H9 (cell line): ENCODE measurements at regions not wholly inside any gene's neighbourhood (a gene's known extent, or its start where the extent isn't known, plus 50 kb on each side); places are given as distances from the start of the nearest gene placed in this dataset.

Experiments used
- DNase-seq: peaks from one replicate; pipeline ENCODE4 v3.0.0-alpha.2; 2017
- H2AFZ ChIP-seq: one replicate; pipeline ENCODE4 v1.6.1; 2013; ENCODE audit warnings: mild to moderate bottlenecking, low read length, control low read depth, moderate library complexity
- H2AK5ac ChIP-seq: 2 replicates; pipeline ENCODE4 v1.6.1; 2013; ENCODE audit warnings: low read length, control low read depth, mixed read lengths; ENCODE audit not compliant: insufficient read length
- H2BK120ac ChIP-seq: one replicate; pipeline ENCODE4 v1.6.1; 2013; ENCODE audit warnings: low read depth, mild to moderate bottlenecking, low read length, control low read depth, inconsistent platforms; ENCODE audit not compliant: poor library complexity, severe bottlenecking
- H2BK12ac ChIP-seq: 2 replicates; pipeline ENCODE4 v1.6.1; 2013; ENCODE audit warnings: low read length, control low read depth, mixed read lengths, low read depth; ENCODE audit not compliant: insufficient read length
- H2BK15ac ChIP-seq: 2 replicates; pipeline ENCODE4 v1.6.1; 2013; ENCODE audit warnings: low read depth, low read length, control low read depth
- H2BK20ac ChIP-seq: one replicate; pipeline ENCODE4 v1.6.1; 2013; ENCODE audit warnings: low read depth, mild to moderate bottlenecking, low read length, control low read depth, inconsistent platforms; ENCODE audit not compliant: poor library complexity, severe bottlenecking
- H2BK5ac ChIP-seq: 2 replicates; pipeline ENCODE4 v1.6.1; 2013; ENCODE audit warnings: low read length, control low read depth, mixed read lengths; ENCODE audit not compliant: insufficient read length
- H3K14ac ChIP-seq: 2 replicates; pipeline ENCODE4 v1.6.1; 2013; ENCODE audit warnings: low read length, control low read depth; ENCODE audit not compliant: insufficient read depth
- H3K18ac ChIP-seq: 2 replicates; pipeline ENCODE4 v1.6.1; 2013; ENCODE audit warnings: low read depth, mild to moderate bottlenecking, mixed read lengths, low read length, control low read depth; ENCODE audit not compliant: insufficient read length
- H3K23ac ChIP-seq: 2 replicates; pipeline ENCODE4 v1.6.1; 2013; ENCODE audit warnings: low read length, control low read depth, mixed read lengths, low read depth; ENCODE audit not compliant: insufficient read length
- H3K23me2 ChIP-seq: 2 replicates; pipeline ENCODE4 v1.6.1; 2013; ENCODE audit warnings: low read depth, mild to moderate bottlenecking, mixed read lengths, low read length, control low read depth; ENCODE audit not compliant: insufficient read length, poor library complexity, severe bottlenecking
- H3K27ac ChIP-seq: 2 replicates; pipeline ENCODE4 v1.5.1; 2013; ENCODE audit warnings: low read length, control low read depth, mixed read lengths, low read depth; ENCODE audit not compliant: insufficient read length
- H3K27me3 ChIP-seq: 2 replicates; pipeline ENCODE4 v1.6.1; 2013; ENCODE audit warnings: low read length, control low read depth, inconsistent platforms; ENCODE audit not compliant: insufficient read depth
- H3K4ac ChIP-seq: 2 replicates; pipeline ENCODE4 v1.6.1; 2013; ENCODE audit warnings: low read depth, mild to moderate bottlenecking, control low read depth, inconsistent platforms, low read length, moderate library complexity
- H3K4me1 ChIP-seq: 2 replicates; pipeline ENCODE4 v1.6.1; 2013; ENCODE audit warnings: low read length, control low read depth, inconsistent platforms; ENCODE audit not compliant: insufficient read depth
- H3K4me2 ChIP-seq: 2 replicates; pipeline ENCODE4 v1.6.1; 2013; ENCODE audit warnings: low read length, control low read depth, mixed read lengths; ENCODE audit not compliant: insufficient read length, insufficient read depth
- H3K56ac ChIP-seq: 2 replicates; pipeline ENCODE4 v1.6.1; 2013; ENCODE audit warnings: low read depth, mild to moderate bottlenecking, mixed read lengths, low read length, control low read depth; ENCODE audit not compliant: insufficient read length
- H3K79me1 ChIP-seq: 2 replicates; pipeline ENCODE4 v1.6.1; 2013; ENCODE audit warnings: low read depth, mild to moderate bottlenecking, moderate library complexity, low read length, control low read depth, inconsistent platforms; ENCODE audit not compliant: insufficient read depth, poor library complexity, severe bottlenecking
- H3K79me2 ChIP-seq: 2 replicates; pipeline ENCODE4 v1.6.1; 2013; ENCODE audit warnings: low read length, control low read depth, inconsistent platforms; ENCODE audit not compliant: insufficient read depth
- H3K9ac ChIP-seq: 2 replicates; pipeline ENCODE4 v1.6.1; 2013; ENCODE audit warnings: low read length, control low read depth, mixed read lengths; ENCODE audit not compliant: insufficient read length; ENCODE audit errors: extremely low read depth
- H3K9me3 ChIP-seq: one replicate; pipeline ENCODE4 v1.6.1; 2013; ENCODE audit warnings: low read depth, low read length, inconsistent platforms; ENCODE audit not compliant: control insufficient read depth
- H3T11ph ChIP-seq: one replicate; pipeline ENCODE4 v1.6.1; 2013; ENCODE audit warnings: mild to moderate bottlenecking, low read length, control low read depth, inconsistent platforms
- H4K20me1 ChIP-seq: one replicate; pipeline ENCODE4 v1.6.1; 2013; ENCODE audit not compliant: control insufficient read depth, insufficient read length, insufficient read depth
- H4K5ac ChIP-seq: 2 replicates; pipeline ENCODE4 v1.6.1; 2013; ENCODE audit warnings: low read depth, mild to moderate bottlenecking, mixed read lengths, low read length, control low read depth; ENCODE audit not compliant: insufficient read length
- H4K8ac ChIP-seq: replicated peaks from 2 replicates; pipeline ENCODE4 v1.6.1; 2013; ENCODE audit warnings: low read length, control low read depth, mixed read lengths, low read depth; ENCODE audit not compliant: insufficient read length
- H4K91ac ChIP-seq: 2 replicates; pipeline ENCODE4 v1.6.1; 2013; ENCODE audit warnings: low read depth, mild to moderate bottlenecking, moderate library complexity, mixed read lengths, low read length, control low read depth; ENCODE audit not compliant: insufficient read length
- H3K27ac Mint-ChIP-seq, 3 experiments: 2 replicates in 2 of 3; 3 replicates in 1 of 3; pipeline ENCODE4 v1.8.0; 2020 to 2021; ENCODE audit warnings: mixed read lengths in 3 of 3, mild to moderate bottlenecking in 1 of 3, moderate library complexity in 1 of 3
- H3K27me3 Mint-ChIP-seq: 2 replicates; pipeline ENCODE4 v1.8.0; 2021; ENCODE audit warnings: low read depth, mild to moderate bottlenecking, moderate library complexity, mixed read lengths
- H3K36me3 Mint-ChIP-seq, 3 experiments: 2 replicates in 2 of 3; 3 replicates in 1 of 3; pipeline ENCODE4 v1.8.0; 2020 to 2021; ENCODE audit warnings: low read depth in 3 of 3, mixed read lengths in 3 of 3; ENCODE audit not compliant: insufficient read depth in 1 of 3
- H3K4me1 Mint-ChIP-seq, 2 experiments: 2 replicates each; pipeline ENCODE4 v1.8.0; 2020; ENCODE audit warnings: mixed read lengths in 2 of 2
- H3K4me3 Mint-ChIP-seq, 2 experiments: 2 replicates in 1 of 2; 3 replicates in 1 of 2; pipeline ENCODE4 v1.8.0; 2020 to 2021; ENCODE audit warnings: mild to moderate bottlenecking in 2 of 2, mixed read lengths in 2 of 2, moderate library complexity in 1 of 2
- H3K9me3 Mint-ChIP-seq, 2 experiments: 2 replicates in 1 of 2; 3 replicates in 1 of 2; pipeline ENCODE4 v1.8.0; 2020; ENCODE audit warnings: mild to moderate bottlenecking in 2 of 2, mixed read lengths in 2 of 2, moderate library complexity in 1 of 2
- WGBS: extraction: QIAGEN DNeasy Blood & Tissue Kit; methylation state at CpG from one replicate; pipeline ENCODE4 v1.1.7; 2013; ENCODE audit warnings: missing lambda C conversion rate, low lambda C conversion rate, mixed read lengths; ENCODE audit not compliant: insufficient read length; ENCODE audit errors: extremely low coverage; 5-methylcytosine and 5-hydroxymethylcytosine counted together
- TF ChIP-seq, protein P1 (sequence below): fragments of 200-600 bp; sonication (generic); conservative IDR thresholded peaks from 3 replicates; pipeline ENCODE4 v1.8.0; 2021; ENCODE audit warnings: antibody characterized with exemption, mild to moderate bottlenecking

- peaks cover 3 to 22% (median 4%) of the 10 kb centered on the region in 3 experiments; a peak in 6 of 7 replicates for H3K36me3 Mint-ChIP-seq
- H4K8ac ChIP-seq, result no peak overlapping the region
- H2BK20ac ChIP-seq, result no peak overlapping the region
- H2BK5ac ChIP-seq, result no peak overlapping the region
- H3K27me3 Mint-ChIP-seq, result peaks cover 5% of the 10 kb centered on the region
- peaks cover 26 to 27% of the 10 kb centered on the region in 2 experiments for H3K9me3 Mint-ChIP-seq
- H3K23me2 ChIP-seq, result no peaks in the 10 kb centered on the region
- no peaks in the 10 kb centered on the region for H3K79me2 ChIP-seq
- peaks cover 4% of the 10 kb centered on the region for H3K9me3 ChIP-seq
- H3K4me1 Mint-ChIP-seq, result peaks cover 15 to 21% of the 10 kb centered on the region in 2 experiments
- no peak overlapping the region for H3K27ac ChIP-seq
- no peak overlapping the region for H2BK12ac ChIP-seq
- H3K4me1 ChIP-seq, result no peaks in the 10 kb centered on the region; the same call in 1 of the 2 replicates
- no peak overlapping the region for H3K14ac ChIP-seq
- no peak overlapping the region for H3K18ac ChIP-seq
- no peaks in the 10 kb centered on the region for H3K79me1 ChIP-seq
- no peak overlapping the region for H2AFZ ChIP-seq
- no peak overlapping the region for H3K27ac Mint-ChIP-seq
- H2BK120ac ChIP-seq, result no peak overlapping the region
- no peak overlapping the region for H3K4me3 Mint-ChIP-seq
- no peak overlapping the region for H3K23ac ChIP-seq
- DNase-seq, result no peak
- H4K5ac ChIP-seq, result no peak overlapping the region
- H3K56ac ChIP-seq, result no peak overlapping the region
- H3K27me3 ChIP-seq, result no peaks in the 10 kb centered on the region
- no peak overlapping the region for H4K91ac ChIP-seq
- H4K20me1 ChIP-seq, result peaks cover 2% of the 10 kb centered on the region
- H3K9ac ChIP-seq, result no peak overlapping the region
- no peak overlapping the region for H3K4ac ChIP-seq
- no peak overlapping the region for H2AK5ac ChIP-seq
- H2BK15ac ChIP-seq, result no peak overlapping the region
- WGBS, result no CpG with 5 or more reads among the region's 4 CpGs
- H3K4me2 ChIP-seq, result no peak overlapping the region
- TF ChIP-seq, protein P1, sequence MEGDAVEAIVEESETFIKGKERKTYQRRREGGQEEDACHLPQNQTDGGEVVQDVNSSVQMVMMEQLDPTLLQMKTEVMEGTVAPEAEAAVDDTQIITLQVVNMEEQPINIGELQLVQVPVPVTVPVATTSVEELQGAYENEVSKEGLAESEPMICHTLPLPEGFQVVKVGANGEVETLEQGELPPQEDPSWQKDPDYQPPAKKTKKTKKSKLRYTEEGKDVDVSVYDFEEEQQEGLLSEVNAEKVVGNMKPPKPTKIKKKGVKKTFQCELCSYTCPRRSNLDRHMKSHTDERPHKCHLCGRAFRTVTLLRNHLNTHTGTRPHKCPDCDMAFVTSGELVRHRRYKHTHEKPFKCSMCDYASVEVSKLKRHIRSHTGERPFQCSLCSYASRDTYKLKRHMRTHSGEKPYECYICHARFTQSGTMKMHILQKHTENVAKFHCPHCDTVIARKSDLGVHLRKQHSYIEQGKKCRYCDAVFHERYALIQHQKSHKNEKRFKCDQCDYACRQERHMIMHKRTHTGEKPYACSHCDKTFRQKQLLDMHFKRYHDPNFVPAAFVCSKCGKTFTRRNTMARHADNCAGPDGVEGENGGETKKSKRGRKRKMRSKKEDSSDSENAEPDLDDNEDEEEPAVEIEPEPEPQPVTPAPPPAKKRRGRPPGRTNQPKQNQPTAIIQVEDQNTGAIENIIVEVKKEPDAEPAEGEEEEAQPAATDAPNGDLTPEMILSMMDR, result no peak
- H3T11ph ChIP-seq, result no peak overlapping the region
Observed at GRCh38 chr21:41579692-41580091, 71.7 kb upstream of the TMPRSS2 start.
